ENCODE measurements at regions not wholly inside any gene's neighbourhood (a gene's known extent, or its start where the extent isn't known, plus 50 kb on each side); places are given as distances from the start of the nearest gene placed in this dataset.
A peak's percentile ranks its signal among the peaks of the same experiment; 100 is the strongest.
"Not testable (repeated sequence)": the region's sequence is repeated elsewhere in the genome, so short reads cannot be mapped to it uniquely, and the experiment has no call there.

DNA sequence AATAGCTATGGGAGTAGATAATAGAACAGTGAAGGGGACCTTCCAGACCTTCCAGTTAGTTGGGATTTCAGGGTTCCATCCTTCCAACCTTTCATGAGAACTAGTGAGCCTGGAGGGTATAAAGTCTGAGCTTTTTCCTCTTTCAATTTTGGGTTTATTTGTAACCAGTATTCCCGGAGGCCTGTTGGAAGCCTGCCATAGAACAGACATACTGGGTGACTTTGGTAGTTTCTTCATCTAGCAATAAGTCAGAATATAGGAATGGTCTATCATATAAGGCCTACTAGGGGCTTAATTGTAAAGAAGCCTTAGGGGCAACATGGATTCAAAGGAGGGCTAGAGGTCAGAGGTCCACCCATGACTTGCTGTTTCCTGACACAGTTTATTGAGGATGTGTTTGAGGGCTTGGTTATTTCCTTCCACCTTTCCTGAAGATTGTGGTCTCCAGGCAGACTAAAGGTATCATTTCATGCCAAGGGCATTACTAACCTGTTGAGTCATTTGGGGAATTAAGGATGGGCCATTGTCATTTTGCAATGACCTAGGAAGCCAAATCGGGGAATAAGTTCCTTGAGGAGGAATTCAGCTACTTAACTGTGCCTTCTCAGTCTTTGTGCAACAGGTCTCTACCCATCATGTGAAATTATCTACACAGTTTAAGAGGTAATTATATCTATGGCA lies 410.3 kb downstream of the SLC6A15 start:
- DNase-seq (ENCODE audit: low read depth), result no peak

DNA sequence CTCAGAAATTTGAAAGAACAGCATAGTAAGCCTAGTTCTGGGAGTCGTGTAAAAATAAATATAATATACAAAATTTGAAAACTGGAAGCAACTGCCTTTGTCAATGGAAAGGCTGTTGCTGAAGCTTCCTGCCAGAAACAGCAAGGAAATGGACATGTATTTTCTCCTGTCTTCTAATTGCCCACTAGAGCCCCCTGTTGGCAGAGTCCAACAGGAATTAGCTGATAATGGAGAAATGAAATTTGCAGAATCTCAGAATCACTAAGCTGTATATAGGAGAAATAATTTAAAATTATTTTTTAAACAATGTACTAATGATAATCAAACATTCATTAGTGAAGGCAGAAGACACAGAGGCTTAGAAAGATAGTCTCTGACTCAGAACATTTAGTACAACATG lies 414.8 kb downstream of the SLC6A15 start:
- no peak for DNase-seq (ENCODE audit: low read depth)

DNA sequence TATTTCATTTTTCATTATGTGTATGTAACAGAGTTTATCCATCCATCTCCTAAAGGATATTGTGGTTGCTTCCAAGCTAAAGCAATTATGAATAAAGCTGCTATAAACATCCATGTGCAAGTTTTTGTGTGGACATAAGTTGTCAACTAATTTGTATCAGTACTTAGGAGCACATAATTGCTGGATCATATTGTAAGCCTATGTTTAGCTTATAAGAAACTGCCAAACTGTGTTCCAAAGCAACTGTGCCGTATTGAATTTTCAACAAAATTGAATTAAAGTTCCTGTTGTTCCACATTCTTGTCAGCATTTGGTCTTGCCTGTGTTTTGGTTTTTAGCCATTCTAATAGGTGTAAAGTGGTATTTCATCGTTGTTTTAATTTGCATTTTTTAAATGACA lies 416.9 kb downstream of the SLC6A15 start:
- no peak for DNase-seq (ENCODE audit: low read depth)

DNA sequence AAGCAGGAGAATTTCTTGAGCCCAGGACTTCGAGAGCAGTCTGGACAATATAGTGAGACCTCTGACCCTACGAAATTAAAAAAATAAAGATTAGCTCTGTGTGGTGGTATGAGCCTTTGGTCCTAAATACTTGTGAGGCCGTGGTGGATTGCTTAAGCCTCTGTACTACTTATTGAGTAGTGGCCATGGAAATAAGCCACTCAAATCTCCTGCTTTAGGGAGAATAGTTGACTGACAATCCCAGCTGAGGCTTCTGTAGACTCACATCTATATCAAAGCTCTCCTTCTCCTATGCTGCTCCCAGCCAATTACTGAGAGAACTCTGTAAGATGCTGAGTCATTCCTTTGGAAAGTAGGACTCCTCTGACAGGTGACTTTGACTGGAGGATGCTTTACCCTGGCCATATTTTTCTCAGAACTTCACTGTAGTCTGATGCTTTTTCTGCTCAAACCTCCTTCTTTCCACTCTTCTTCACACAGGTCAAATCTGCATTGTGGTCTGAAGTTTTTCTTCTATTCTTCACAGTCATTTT lies 420.2 kb downstream of the SLC6A15 start:
- DNase-seq (ENCODE audit: low read depth), result no peak

DNA sequence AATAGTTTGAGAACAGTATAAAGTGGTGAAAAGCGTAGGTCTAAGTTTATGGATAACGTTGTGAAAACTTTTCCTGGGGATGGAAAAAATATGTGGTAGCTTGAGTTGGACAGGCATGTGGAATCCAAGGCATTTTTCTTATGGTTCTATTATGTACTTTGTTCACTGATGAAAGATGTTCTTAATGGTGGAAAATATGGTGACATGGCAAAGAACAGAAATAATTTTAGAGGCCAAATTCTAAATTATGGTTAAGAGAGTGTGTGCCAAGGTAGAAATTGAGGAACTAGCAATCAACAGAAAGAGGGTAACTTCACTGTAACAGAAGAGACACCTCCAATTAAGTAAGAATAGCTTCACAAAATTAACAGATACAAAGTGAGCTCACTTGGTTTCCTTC lies 427.8 kb downstream of the SLC6A15 start:
- no peak for DNase-seq (ENCODE audit: low read depth)

DNA sequence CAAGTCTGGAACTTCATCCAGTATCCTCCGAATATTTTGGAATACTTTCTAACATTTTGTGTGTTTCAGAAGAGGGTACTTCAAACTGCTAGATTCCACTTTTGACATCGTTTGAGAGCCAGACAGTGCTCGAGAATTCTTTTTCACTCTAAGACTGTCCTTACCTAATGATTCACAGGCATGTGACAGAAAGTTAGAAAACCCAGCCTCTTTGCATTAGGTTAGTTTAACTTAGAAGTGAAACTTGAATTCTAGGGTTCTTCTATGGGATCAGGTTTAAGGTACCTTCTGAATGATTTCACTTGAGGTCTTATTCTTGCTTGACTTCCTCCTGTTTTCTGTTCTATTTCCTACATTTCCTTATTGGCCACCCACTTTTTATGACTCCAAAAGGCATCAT lies 431.8 kb downstream of the SLC6A15 start:
- no peak for DNase-seq (ENCODE audit: low read depth)

DNA sequence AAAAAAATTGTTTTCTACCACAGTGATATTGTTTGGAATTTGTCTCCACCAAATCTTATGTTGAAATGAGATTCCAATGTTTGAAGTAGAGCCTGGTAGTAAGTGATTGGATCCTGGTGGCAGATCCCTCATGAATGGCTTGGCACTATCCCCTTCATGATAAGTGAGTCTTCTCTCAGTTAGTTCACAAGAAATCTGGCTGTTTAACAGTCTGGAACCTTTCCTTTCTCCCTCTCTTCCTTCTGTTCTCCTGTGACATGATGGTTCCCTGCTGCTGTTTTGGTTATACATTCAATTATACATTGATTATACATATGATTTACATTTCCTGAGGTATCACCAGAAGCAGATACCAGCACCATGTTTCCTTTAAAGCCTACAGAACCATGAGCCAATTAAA lies 442.2 kb downstream of the SLC6A15 start:
- DNase-seq (ENCODE audit: low read depth), result no peak

DNA sequence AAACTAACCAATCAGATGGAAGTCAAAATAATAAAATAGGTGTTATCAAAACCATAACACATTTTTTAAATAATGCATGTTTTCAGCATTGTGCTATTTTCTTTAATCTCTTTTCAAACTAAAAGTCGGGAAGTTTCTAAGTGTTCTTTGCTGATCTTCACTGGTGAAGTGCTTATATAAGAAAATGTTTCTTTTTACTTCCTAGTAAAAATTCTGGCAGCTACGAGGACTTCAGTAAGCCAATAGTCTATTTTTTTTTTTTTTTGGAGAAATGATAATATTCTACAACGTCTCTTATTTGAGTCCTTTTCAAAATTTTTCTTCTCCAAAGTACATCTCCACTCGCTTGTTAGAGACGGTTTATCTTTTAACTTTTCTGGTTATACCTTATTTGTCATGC lies 448.0 kb downstream of the SLC6A15 start:
- no peak for DNase-seq (ENCODE audit: low read depth)

DNA sequence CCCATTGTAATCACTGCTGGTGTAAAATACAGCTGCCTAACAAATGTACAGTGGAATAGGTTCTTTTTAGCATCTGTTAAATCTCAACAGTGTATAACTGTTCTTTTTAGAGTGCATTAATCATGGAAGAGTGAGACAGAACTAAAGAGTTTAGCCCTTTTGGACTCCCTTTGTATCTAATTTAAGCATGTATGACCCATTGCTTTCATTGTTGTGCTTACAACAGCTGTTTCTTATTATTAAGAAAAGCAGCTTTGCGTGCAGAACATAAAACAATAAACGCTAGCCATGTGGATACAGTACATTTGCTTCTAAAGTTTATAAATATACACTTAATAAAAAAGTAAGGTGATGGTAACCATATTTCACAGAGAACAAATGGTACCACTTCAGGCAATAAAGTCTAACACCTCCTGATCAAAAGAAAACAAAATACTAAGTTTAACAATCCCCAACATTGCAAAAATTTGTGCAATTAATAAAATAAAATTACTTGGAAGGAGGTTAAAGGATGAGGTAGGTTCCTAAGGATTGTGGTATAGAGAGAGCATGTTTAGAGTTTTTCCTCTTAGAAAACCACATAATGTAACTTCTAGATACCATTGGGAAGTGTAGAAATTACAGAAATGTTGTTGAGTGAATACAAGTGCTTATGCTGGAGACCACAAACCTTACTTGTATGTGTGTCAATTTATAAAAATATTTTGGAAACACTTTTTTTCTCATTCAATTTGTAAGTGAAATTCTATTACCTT lies 448.7 kb downstream of the SLC6A15 start:
- peak; percentile 80 for DNase-seq (ENCODE audit: low read depth)

DNA sequence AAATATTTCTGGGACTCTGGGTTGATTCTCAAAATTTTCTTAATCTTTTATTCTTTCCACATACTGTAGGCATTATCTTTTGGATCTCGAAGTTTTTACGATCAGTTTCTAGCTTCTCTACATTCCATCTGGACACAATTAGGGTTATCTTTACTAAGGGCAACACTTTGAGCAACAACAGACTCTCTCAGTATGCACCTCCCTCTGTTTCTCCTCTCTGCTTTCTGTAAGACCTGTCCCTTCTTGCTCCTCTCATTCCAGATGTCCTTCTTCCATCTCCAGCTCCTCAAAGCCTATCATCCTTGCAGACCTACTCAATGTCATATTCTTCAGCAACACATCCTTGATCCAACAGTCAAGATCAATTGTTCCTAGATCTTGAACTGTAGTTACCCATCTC lies 457.0 kb downstream of the SLC6A15 start:
- DNase-seq (ENCODE audit: low read depth), result no peak

DNA sequence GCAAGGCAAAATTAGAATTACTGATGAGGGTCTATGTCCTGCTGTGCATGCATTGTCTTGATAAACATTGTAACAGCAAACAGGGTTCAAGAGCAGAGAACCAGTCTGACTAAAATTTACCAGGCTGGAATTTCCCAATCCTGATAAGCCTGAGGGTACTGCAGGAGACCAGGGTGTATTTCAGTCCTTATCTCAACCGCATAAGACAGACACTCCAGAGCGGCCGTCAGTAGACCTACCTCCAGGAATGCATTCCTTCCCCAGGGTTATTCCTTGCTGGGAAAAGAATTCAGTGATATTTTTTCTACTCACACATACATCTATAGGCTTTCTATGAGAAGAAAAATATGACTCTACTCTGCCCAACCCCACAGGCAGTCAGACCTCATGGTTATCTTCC lies 466.1 kb downstream of the SLC6A15 start:
- DNase-seq (ENCODE audit: low read depth), result not testable (repeated sequence)

DNA sequence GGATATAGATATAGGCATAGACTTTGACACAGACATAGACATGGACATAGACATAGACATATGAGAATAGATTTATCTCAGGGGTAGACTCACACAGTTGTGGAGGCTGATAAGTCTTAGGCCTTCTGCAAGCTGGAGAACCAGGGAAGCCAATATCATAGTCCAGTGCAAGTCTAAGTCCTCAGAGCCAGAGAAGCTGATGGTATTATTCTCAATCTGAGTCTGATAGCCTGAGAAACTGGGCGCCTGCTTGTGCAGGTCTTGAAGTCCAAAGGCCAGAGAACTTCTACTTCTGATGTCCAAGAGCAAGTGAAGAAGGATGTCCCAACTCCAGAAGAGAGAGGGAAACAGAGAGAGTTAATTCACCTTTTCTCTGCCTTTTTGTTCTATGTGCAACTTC lies 476.5 kb downstream of the SLC6A15 start:
- no peak for DNase-seq (ENCODE audit: low read depth)

DNA sequence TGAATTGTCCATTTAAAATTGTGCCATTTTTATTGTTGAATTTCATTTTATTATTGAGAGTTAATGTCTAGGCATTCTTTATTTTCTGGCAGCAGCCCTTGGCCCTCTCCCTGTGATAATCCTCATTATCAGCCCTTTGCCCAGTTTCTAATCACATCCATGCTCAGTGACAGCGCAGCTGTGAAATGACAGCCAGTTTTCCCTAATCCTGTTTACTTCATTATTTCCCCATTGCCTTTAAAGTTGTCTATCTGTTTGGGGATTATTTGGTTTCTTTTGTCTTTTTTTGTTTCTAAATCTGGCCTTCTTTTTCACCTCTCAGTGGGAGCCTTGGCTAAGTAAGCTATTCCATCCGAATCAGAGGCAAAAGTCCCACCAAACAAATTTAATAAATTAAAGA lies 476.9 kb downstream of the SLC6A15 start:
- DNase-seq (ENCODE audit: low read depth), result no peak

DNA sequence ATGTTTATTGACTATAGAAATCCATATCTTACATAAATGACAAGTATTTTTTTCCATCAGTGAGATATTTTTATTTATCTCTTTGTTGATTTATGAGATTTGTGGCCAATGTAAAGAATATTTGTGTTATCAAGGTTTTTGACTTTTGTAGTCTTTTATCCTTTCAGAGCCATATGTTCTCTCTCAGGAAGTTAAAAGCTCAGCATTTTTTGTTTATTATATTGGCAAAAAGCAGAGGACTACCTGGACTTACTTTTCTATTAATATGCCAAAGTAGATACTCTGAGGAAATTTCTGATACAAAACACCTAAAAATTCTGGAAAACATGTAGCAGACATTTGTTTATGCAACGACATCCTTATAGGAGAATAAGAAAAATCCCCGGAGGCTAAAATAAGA lies 490.3 kb downstream of the SLC6A15 start:
- DNase-seq (ENCODE audit: low read depth), result no peak

DNA sequence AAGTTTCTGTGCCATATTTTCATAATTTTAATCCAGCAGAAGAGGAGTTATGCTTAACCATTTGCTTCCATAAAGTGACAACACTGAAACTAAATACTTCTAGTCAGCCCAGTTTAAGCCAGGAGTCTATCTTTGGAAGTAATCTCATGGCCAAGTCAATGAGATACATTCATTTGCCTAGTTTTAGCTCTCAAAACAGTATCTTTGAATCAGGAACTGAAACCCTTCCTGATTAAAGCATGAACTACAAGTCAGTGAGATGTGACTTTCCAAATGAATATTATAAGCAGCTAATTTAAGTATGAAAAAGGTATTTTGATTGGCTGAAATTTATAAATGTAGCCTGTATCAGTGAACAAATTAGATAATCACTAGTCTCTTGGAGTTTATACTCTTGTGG lies 491.5 kb downstream of the SLC6A15 start:
- no peak for DNase-seq (ENCODE audit: low read depth)

DNA sequence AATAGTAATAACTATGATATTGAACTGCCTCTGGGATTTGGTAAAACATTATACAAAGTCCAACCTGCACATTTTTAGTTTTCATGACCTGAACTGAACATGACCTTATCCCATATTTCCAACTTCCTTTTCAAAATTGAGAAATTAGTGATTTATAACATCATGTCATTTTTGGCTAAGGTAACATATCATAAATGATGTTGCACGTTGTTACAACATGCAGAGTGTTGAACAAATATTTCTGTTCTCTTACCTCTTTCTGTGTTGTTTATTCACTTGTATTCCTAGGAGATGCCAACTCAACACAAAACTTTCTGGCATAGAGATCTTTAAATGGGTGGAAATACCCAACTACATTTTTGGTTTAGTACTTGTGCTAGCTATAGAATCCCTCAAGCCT lies 496.0 kb downstream of the SLC6A15 start:
- no peak for DNase-seq (ENCODE audit: low read depth)

DNA sequence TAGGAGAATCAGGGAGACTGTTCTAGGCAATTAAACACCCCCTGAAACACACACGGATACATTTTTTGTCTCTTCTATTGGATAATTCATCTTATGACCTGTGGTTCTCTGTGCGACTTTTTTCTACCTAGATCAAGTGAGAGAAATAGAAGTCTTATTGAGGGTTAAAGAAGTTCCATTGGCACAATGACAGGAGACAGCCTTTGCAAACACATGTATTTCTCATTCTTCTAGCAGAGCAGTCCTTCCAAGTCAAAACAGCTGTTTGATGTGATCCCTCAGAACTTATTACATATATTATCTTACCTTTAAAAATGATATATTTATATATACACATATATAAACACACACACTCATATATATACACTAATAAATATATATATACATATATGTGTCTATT lies 496.7 kb downstream of the SLC6A15 start:
- no peak for DNase-seq (ENCODE audit: low read depth)

DNA sequence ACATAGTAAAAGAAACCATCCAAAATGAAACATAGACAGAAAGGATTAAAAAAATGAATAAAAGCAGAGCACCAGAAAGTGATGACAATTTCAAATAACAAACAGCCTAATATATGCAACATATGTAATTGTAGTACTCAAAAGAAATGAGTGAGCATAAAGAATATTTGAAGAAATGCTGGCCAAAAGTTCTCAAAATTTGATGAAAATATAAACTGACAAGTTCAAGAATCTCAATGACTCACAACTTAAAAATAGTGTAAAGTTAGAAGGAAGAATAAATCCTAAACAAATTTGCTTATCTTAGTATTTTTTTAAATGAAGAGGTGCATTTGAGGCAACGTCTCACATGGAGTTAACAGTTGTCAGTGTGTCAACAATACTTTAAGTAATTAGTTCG lies 498.9 kb downstream of the SLC6A15 start:
- DNase-seq (ENCODE audit: low read depth), result no peak

DNA sequence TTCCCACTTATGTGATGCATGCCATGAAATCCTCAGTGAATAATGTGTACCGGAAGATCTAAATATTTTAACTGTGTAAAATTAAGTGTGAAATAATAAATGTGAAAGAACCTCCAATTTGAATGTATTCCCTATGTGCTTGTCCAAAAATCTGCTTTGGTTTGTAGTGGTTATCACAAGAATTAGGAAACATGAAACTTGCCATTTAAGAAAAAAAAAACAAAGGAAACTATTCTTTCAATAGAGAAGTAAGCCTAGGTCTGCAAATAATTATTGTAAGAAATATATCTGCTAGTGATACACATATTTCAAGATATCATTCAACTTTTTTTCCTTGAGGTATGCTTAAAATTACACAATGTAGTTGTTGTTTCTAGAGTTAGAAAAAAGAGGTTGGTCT lies 500.4 kb downstream of the SLC6A15 start:
- DNase-seq (ENCODE audit: low read depth), result no peak

DNA sequence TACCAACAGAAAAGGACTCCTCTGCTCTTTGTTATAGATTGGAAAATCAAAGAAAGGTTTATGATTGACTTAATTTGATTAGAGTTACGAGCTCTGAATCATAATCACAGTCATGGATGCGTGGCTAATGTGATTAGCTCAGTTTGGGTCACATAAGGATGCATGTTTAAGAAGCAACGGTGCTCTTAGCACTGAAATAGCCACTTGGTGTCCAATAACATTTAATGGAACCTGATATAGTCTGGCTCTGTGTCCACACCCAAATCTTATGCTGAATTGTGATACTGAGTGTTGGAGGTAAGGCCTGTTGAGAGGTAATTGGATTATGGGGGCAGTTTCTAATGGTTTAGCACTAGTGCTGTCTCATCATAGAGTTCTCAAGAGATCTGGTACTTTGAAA lies 501.6 kb downstream of the SLC6A15 start:
- no peak for DNase-seq (ENCODE audit: low read depth)

DNA sequence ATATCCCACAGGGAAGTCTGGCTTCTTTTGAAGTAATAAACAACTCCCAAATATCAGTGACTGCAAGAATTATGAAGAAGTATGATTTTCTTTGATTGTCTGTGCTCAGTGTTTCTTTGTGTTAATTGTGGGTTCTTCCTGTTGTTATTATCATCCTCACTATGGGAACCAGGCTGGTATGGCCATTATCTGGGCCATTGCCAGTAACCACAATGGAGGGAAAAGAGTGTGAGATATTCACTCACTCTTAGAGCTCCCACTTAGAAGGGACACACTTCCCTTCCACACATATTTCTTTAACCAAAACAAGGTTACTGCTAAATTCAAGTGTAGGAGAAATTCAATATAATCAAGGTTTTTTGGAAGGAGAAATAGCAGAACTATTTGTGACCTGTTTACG lies 503.7 kb downstream of the SLC6A15 start:
- DNase-seq (ENCODE audit: low read depth), result no peak

DNA sequence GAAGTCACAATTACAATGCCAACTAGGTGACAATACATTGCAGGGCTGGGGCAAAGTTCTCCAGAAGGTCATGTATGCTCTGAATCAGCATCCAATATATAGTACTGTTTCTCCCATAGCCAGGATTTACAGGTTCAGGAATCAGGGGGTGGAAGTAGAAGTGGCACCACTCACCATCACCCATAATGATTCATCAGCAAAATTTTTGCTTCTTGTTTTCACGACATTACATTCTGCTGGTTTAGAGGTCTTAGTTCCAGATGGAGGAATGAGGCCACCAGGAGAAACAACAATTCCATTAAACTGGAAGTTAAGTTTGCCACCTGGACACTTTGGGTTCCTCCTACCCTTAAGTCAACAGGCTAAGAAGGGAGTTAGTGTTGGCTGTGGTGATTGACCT lies 505.9 kb downstream of the SLC6A15 start:
- not testable (repeated sequence) for DNase-seq (ENCODE audit: low read depth)

DNA sequence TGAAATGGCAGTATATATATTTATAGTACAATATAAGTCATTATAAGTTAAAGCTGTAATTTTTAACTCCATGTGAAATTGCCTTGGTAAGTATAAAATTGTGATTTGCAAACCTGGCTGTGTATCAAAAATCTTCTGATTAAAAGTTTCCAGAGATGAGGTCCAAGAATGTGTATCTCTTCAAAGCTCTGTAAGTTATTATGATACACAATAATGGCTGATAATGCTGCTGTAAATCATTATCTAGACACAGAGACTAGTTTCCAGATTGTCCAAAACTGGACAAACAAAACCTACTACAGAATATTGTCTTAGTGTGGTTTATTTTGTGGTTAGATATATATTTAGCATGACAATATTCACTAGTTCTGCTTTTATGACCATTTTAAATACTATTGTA lies 514.8 kb downstream of the SLC6A15 start:
- no peak for DNase-seq (ENCODE audit: low read depth)

All from forelimb muscle (tissue), 1 donor.